GM18870 (cell line): ENCODE measurements at regions not wholly inside any gene's neighbourhood (a gene's known extent, or its start where the extent isn't known, plus 50 kb on each side); places are given as distances from the start of the nearest gene placed in this dataset.
"Not testable (repeated sequence)": the region's sequence is repeated elsewhere in the genome, so short reads cannot be mapped to it uniquely, and the experiment has no call there.

Source experiments
- ATAC-seq: cut with Tn5 transposase; IDR thresholded peaks from one replicate; pipeline ENCODE4 v1.9.1; 2021; ENCODE audit warnings: moderate library complexity; ENCODE audit not compliant: unreplicated experiment

DNA sequence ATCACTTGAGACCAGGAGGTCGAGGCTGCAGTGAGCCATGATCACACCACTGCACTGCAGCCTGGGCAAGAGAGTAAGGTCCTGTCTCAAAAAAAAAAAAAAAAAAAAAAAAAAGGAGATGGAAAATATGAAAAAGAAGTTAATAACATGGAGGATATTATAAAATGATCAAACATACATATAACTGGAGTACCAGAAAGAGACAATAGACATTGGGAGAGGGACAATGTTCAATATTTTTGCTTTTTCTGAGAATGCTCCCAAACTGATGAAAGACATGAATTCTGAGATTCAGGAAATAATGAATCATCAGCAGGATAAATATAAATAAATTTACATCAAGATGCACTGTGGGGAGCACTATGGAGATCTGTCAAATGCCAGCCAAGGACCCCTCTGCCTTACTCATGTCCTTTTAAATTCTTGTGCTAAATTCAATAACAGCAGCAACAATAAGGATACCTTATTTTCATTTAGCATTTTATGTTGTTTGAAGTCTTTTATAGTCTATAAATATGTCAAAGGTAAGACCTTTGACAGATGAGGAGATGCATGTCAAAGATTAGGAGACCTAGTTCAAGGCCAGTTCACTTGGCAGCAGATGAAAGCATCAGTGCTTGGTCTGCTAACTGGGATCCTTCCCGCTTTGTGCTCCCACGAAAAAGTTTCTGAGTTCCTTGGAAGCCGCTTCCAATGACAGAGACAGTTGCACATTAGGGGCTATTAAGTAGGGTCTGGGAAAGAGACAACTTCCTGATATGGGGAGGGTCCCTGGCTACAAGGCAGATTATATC lies 97.7 kb downstream of the TLR5 start:
- ATAC-seq: no peak

DNA sequence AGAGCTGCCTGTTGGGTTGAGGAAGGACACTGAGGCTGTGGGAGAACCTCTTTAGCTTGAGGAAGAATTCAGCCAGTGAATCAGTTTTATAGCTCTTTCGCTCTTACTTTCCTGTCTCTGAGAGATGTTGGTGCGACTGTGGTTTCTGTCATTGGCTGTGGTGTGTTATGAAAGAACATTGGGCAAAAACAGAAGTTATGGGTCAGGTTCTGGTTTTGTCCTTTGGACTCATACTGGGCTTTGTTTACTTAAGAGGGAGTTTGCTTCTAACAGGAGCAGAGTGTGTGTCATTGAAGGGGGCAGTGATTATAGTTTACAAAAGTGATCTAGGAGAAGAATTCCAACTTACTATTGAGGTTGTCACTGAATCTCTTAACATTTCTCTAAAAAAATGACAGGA lies 97.0 kb downstream of the TLR5 start:
- ATAC-seq: no peak

DNA sequence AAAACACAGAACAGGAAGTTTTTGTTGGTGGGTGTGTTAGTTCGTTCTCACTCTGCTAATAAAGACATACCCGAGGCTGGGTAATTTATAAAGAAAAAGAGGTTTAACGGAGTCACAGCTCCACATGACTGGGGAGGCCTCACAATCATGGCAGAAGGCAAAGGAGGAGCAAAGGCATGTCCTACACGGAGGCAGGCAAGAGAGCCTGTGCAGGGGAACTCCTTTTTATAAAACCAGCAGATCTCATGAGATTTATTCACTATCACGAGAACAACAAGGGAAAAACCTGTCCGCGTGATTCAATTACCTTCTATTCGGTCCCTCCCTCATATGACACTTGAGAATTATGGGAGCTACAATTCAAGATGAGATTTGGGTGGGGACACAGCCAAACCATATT lies 96.6 kb downstream of the TLR5 start:
- ATAC-seq: not testable (repeated sequence)

DNA sequence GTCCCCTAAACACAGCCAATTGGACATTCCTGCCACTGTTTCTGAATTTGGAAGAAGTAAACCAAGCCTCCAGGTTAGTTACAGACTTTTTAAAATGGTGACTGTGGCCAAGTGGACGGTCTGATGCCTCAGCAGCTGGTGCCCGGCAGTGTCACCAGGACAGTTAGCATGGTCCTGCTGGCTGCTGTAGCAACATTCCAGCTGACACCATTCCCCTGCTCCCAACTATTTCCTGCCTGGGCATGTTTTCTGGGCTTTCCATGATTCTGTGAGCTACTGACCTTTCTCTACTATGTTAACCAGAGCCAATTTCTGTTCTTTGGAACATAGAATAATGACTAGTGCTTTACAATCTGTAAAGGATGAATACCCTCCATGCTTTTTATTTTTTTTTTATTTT lies 95.0 kb downstream of the TLR5 start:
- no peak for ATAC-seq

DNA sequence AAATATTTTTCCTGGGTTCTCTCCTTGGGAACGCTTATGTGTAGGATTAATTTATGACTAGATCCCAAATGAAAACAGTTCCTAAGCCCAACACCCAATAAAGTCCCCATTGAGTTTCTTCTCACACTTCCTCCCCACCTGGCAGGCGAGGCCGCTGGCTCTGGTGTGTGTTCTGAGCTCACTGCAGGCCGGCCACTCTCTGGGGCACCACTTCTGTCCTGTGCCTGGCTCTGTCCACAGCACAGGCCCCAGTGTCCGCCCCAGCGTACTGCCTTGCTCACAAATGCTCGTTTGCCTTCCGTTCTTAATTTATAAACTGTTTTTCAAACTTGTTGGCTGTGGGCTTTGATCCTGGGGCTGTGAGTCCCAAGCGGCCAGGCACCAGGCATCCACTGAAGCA lies 90.6 kb downstream of the TLR5 start:
- no peak for ATAC-seq

DNA sequence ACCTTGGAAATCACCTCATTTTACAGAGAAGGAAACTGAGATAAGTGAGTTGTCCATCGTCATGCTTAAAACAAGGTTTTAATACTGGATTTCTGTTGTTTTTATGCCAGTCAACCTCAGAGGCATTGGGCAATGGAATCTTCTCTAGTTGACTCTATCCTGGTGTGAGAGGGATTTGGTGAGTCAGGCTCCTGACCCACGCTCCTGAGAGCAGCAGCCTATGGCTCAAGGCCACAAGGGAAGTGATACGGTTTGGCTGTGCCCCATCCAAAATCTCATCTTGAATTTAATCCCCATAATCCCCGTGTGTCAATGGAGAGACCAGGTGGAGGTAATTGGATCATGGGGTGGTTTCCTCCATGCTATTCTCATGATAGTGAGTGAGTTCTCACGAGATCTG lies 90.1 kb downstream of the TLR5 start:
- no peak for ATAC-seq

DNA sequence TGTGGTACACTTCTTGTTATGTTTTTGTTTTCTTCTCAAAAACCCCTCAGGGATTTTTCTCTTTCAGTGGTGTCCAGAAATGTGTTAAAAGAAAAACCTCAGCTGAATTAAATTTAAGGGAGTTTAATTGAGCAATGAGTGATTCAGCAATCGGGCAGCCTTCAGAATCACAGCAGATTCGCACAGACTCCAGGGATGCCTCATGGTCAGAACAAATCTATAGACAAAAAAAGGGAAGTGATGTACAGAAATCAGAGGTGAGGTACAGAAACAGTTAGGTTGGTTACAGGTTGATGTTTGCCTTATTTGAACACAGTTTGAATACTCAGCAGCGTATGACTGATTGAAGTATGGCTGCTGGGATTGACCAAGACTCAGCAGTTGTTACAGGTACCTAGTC lies 86.2 kb downstream of the TLR5 start:
- ATAC-seq: no peak

DNA sequence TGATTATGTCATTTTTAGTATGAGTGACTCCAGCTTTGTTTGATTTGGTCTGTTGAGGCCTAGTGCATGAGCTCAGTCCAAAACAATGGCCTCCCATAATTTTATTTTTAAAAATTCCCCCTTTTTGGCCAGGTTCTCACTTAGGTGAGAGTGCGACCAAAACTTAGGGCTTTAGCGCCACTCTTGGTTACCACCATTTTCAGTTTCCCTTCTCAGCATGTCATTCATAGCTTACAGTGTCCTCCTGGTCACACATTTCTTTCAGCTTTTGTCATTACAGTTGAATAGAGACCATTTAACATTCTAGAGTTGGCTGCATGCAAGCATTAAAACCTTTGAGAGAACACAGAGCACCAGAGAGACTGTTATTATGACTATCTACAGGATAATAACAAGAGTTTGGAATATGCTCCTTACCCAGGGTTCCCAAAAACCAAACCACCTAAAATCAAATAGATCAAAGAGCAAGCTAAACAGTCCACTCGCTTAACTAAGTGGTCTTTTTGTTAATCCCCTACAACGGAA lies 85.4 kb downstream of the TLR5 start:
- ATAC-seq: peak; percentile 50
